GM18868 (cell line): ENCODE measurements at regions not wholly inside any gene's neighbourhood (a gene's known extent, or its start where the extent isn't known, plus 50 kb on each side); places are given as distances from the start of the nearest gene placed in this dataset.

Experiments
- ATAC-seq: cut with Tn5 transposase; IDR thresholded peaks from one replicate; pipeline ENCODE4 v1.9.1; 2021; ENCODE audit warnings: mild to moderate bottlenecking, moderate library complexity; ENCODE audit not compliant: unreplicated experiment

GRCh38 chr2:239544918-239545465 is 144.2 kb upstream of the HDAC4 start:
- ATAC-seq: no peak

GRCh38 chr2:239544143-239544917 is 143.5 kb upstream of the HDAC4 start:
- no peak for ATAC-seq

- ATAC-seq: no peak
These were observed 142.9 kb upstream of the HDAC4 start for GRCh38 chr2:239543702-239544101.

GRCh38 chr2:239540174-239540573 is 139.4 kb upstream of the HDAC4 start:
- ATAC-seq: no peak

- no peak for ATAC-seq
These were observed 138.9 kb upstream of the HDAC4 start for GRCh38 chr2:239539776-239540100.

GRCh38 chr2:239539083-239539775 is 138.4 kb upstream of the HDAC4 start:
- ATAC-seq: no peak

GRCh38 chr2:239538357-239539052 is 137.7 kb upstream of the HDAC4 start:
- ATAC-seq: no peak

GRCh38 chr2:239537633-239538356 is 137.0 kb upstream of the HDAC4 start:
- no peak for ATAC-seq

- ATAC-seq: no peak
These were observed 135.4 kb upstream of the HDAC4 start for GRCh38 chr2:239536186-239536585.

- ATAC-seq: no peak
These were observed 134.8 kb upstream of the HDAC4 start for GRCh38 chr2:239535413-239536144.

- ATAC-seq: no peak
These were observed 134.0 kb upstream of the HDAC4 start for GRCh38 chr2:239534581-239535412.

- ATAC-seq: no peak
These were observed 132.9 kb upstream of the HDAC4 start for GRCh38 chr2:239533569-239534316.

- no peak for ATAC-seq
These were observed 132.0 kb upstream of the HDAC4 start for GRCh38 chr2:239532859-239533258.

GRCh38 chr2:239532250-239532649 is 131.4 kb upstream of the HDAC4 start:
- no peak for ATAC-seq

GRCh38 chr2:239531456-239532241 is 130.8 kb upstream of the HDAC4 start:
- ATAC-seq: no peak

- ATAC-seq: no peak
These were observed 130.0 kb upstream of the HDAC4 start for GRCh38 chr2:239530749-239531316.

- ATAC-seq: no peak
These were observed 128.6 kb upstream of the HDAC4 start for GRCh38 chr2:239529313-239530015.
